HepG2 (cell line): ENCODE measurements at regions not wholly inside any gene's neighbourhood (a gene's known extent, or its start where the extent isn't known, plus 50 kb on each side); places are given as distances from the start of the nearest gene placed in this dataset.

Experiments used
- ATAC-seq: fragments of 200-7000 bp; cut with Tn5 transposase; 3 replicates; pipeline ENCODE4 v1.9.1; 2020; ENCODE audit warnings: mild to moderate bottlenecking, moderate library complexity
- BruUV-seq: library from RNA; stranded (reverse); fragments of 400-500 nt; replicated peaks from 2 replicates; lab custom pipeline; 2021; lab: Mats Ljungman, UMichigan
- CTCF ChIA-PET: fragments of 300-600 bp; formaldehyde crosslinking; extraction: SDS; loops from one replicate; lab custom pipeline; 2021; ENCODE audit warnings: low total read pairs, inconsistent platforms, low intra/inter-chr PET ratio; lab: Yijun Ruan, JAX
- POLR2A ChIA-PET: fragments of 350-600 bp; sonication (Branson Sonifier 250); formaldehyde crosslinking; loops from one replicate; lab custom pipeline; 2020; ENCODE audit warnings: antibody characterized with exemption, inconsistent platforms; lab: Yijun Ruan, JAX
- DNase-seq: peaks from one replicate; pipeline ENCODE4 v3.0.0-alpha.2; 2015; ENCODE audit warnings: low spot score
- FAIRE-seq: peaks from 3 replicates; lab custom pipeline; 2011; peaks lifted over from hg19 to GRCh38; lab: Jason Lieb, UNC
- H2AFZ ChIP-seq: one replicate; pipeline ENCODE4 v1.6.1; 2011; ENCODE audit warnings: low read length, inconsistent platforms
- H3K27ac ChIP-seq: fragments of 300-600 bp; 3 replicates; pipeline ENCODE4 v1.8.0; 2011; ENCODE audit warnings: mixed run types, mild to moderate bottlenecking, mixed read lengths, low read length, inconsistent platforms; ENCODE audit not compliant: insufficient read depth; ENCODE audit errors: extremely low read length
- H3K27me3 ChIP-seq, 2 experiments: fragments of 200-600 bp in 1 of 2; 2 replicates in 1 of 2; 3 replicates in 1 of 2; pipeline versions ENCODE4 v1.6.0 to v1.8.0; 2011; ENCODE audit warnings: low read length in 2 of 2, mild to moderate bottlenecking in 2 of 2, moderate library complexity in 2 of 2, inconsistent platforms in 1 of 2; ENCODE audit not compliant: insufficient read depth in 2 of 2, control insufficient read depth in 1 of 2
- H3K36me3 ChIP-seq, 2 experiments: fragments of 200-600 bp in 1 of 2; replicated peaks in 1 of 2; 2 replicates in 1 of 2; 3 replicates in 1 of 2; pipeline versions ENCODE4 v1.5.1 to v1.8.0; 2011; ENCODE audit warnings: low read length in 2 of 2, inconsistent platforms in 1 of 2; ENCODE audit not compliant: insufficient read depth in 2 of 2, control insufficient read depth in 1 of 2
- H3K4me1 ChIP-seq: 2 replicates; pipeline ENCODE4 v1.5.1; 2012; ENCODE audit warnings: low read length, inconsistent platforms; ENCODE audit not compliant: insufficient read depth
- H3K4me2 ChIP-seq: 2 replicates; pipeline ENCODE4 v1.6.0; 2011; ENCODE audit warnings: low read depth, low read length, inconsistent platforms
- H3K4me3 ChIP-seq, 3 experiments: fragments of 200-600 bp in 1 of 3; sonication (generic), shearing (Covaris generic) in 1 of 3; replicated peaks in 1 of 3; 2 replicates each; pipeline ENCODE4 v1.5.1; 2011 to 2016; ENCODE audit warnings: low read length in 3 of 3, inconsistent platforms in 2 of 3, low read depth in 2 of 3, mild to moderate bottlenecking in 2 of 3, control low read depth in 1 of 3, mixed read lengths in 1 of 3; ENCODE audit not compliant: insufficient read depth in 1 of 3
- H3K79me2 ChIP-seq: one replicate; pipeline ENCODE4 v1.6.1; 2011; ENCODE audit warnings: low read length, inconsistent platforms; ENCODE audit not compliant: insufficient read depth
- H3K9ac ChIP-seq: 2 replicates; pipeline ENCODE4 v1.6.0; 2011; ENCODE audit warnings: mild to moderate bottlenecking, low read depth, low read length, inconsistent platforms; ENCODE audit not compliant: insufficient read depth
- H3K9me3 ChIP-seq: 2 replicates; pipeline ENCODE4 v1.5.1; 2012; ENCODE audit warnings: mild to moderate bottlenecking, low read length
- H4K20me1 ChIP-seq: 2 replicates; pipeline ENCODE4 v1.6.0; 2011; ENCODE audit warnings: inconsistent platforms, mild to moderate bottlenecking, low read length, moderate library complexity; ENCODE audit not compliant: insufficient read depth
- CENPT ChIP-seq: sonication (generic); formaldehyde crosslinking; IDR thresholded peaks from 2 replicates; pipeline ENCODE4 v1.8.0; 2022; ENCODE audit warnings: low read depth, mild to moderate bottlenecking, moderate library complexity, missing genetic modification reagents
- DNMT3B ChIP-seq: conservative IDR thresholded peaks from 2 replicates; pipeline ENCODE4 v1.6.1; 2016; ENCODE audit warnings: missing biosample characterization, control low read depth
- NFATC3 ChIP-seq: sonication (generic); formaldehyde crosslinking; IDR thresholded peaks from 2 replicates; pipeline ENCODE4 v1.5.1; 2020; ENCODE audit warnings: mild to moderate bottlenecking, missing genetic modification reagents
- NFIC ChIP-seq: IDR thresholded peaks from 2 replicates; pipeline ENCODE4 v1.6.1; 2012; ENCODE audit warnings: mild to moderate bottlenecking, low read length, inconsistent platforms
- NONO ChIP-seq, 2 experiments: fragments of 450-650 bp in 1 of 2; sonication (generic) in 1 of 2; formaldehyde crosslinking in 1 of 2; IDR thresholded peaks in 1 of 2; conservative IDR thresholded peaks in 1 of 2; 2 replicates each; pipeline versions ENCODE4 v1.6.1 to v1.8.0; 2017 to 2022; ENCODE audit warnings: mild to moderate bottlenecking in 1 of 2, missing genetic modification reagents in 1 of 2, moderate library complexity in 1 of 2
- PAF1 ChIP-seq: IDR thresholded peaks from 2 replicates; pipeline ENCODE4 v1.6.1; 2016; ENCODE audit warnings: missing genetic modification reagents, missing compliant biosample characterization
- RFXAP ChIP-seq: sonication (generic); formaldehyde crosslinking; IDR thresholded peaks from 2 replicates; pipeline ENCODE4 v1.4.0; 2020; ENCODE audit warnings: missing genetic modification reagents, borderline replicate concordance
- SP5 ChIP-seq: IDR thresholded peaks from 2 replicates; pipeline ENCODE4 v1.6.1; 2016; ENCODE audit warnings: low read depth, borderline replicate concordance
- XRCC5 ChIP-seq: fragments of 200-400 bp; formaldehyde crosslinking; optimal IDR thresholded peaks from 2 replicates; pipeline ENCODE3; 2017; ENCODE audit warnings: mild to moderate bottlenecking, low read length
- ZFP1 ChIP-seq: IDR thresholded peaks from 2 replicates; pipeline ENCODE4 v1.6.1; 2016
- ZMYM3 ChIP-seq: sonication (generic); formaldehyde crosslinking; IDR thresholded peaks from 2 replicates; pipeline ENCODE4 v1.5.1; 2020; ENCODE audit warnings: mild to moderate bottlenecking, missing genetic modification reagents
- ZNF274 ChIP-seq: sonication (generic); formaldehyde crosslinking; IDR thresholded peaks from 2 replicates; pipeline ENCODE4 v1.5.1; 2020; ENCODE audit warnings: mild to moderate bottlenecking, missing genetic modification reagents
- ZNF460 ChIP-seq: sonication (generic); formaldehyde crosslinking; IDR thresholded peaks from 2 replicates; pipeline ENCODE4 v1.5.1; 2020; ENCODE audit warnings: missing genetic modification reagents, mild to moderate bottlenecking, borderline replicate concordance
- ZNF496 ChIP-seq: sonication (generic); formaldehyde crosslinking; IDR thresholded peaks from 2 replicates; pipeline ENCODE4 v1.8.1; 2023; ENCODE audit warnings: mild to moderate bottlenecking, moderate library complexity, missing genetic modification reagents; ENCODE audit not compliant: insufficient replicate concordance
- ZNF572 ChIP-seq: sonication (generic); formaldehyde crosslinking; IDR thresholded peaks from 2 replicates; pipeline ENCODE4 v1.5.1; 2020; ENCODE audit warnings: mild to moderate bottlenecking, missing genetic modification reagents
- ZNF672 ChIP-seq: sonication (generic); formaldehyde crosslinking; IDR thresholded peaks from 2 replicates; pipeline ENCODE4 v1.8.1; 2022; ENCODE audit warnings: missing genetic modification reagents
- ZNF75D ChIP-seq: sonication (generic); formaldehyde crosslinking; IDR thresholded peaks from 2 replicates; pipeline ENCODE4 v1.8.1; 2023; ENCODE audit warnings: missing genetic modification reagents, mild to moderate bottlenecking, borderline replicate concordance
- WGBS: methylation state at CpG from one replicate; pipeline ENCODE4 v1.1.6; 2017; ENCODE audit warnings: low lambda C conversion rate; 5-methylcytosine and 5-hydroxymethylcytosine counted together
- in situ Hi-C: cut with HindIII; loops from 2 replicates; pipeline ENCODE4 v1.10.0; 2017; ENCODE audit warnings: low pct_unique_long_range_greater_than_20kb; ENCODE audit not compliant: extremely low pct_ligation_motif_present
- intact Hi-C: fragments of 100-400 bp; cut with micrococcal nuclease; formaldehyde crosslinking; loops from one replicate; pipeline ENCODE4 v1.10.0; 2022; ENCODE audit not compliant: unreplicated experiment
- TF ChIP-seq, protein P1 (sequence below): sonication (generic); formaldehyde crosslinking; IDR thresholded peaks from 2 replicates; pipeline ENCODE4 v1.5.0; 2020; ENCODE audit warnings: mild to moderate bottlenecking, low read depth, missing genetic modification reagents, borderline replicate concordance
- TF ChIP-seq, protein P2 (sequence below): IDR thresholded peaks from 2 replicates; pipeline ENCODE4 v1.6.1; 2016
- TF ChIP-seq, protein P3 (sequence below): sonication (generic); formaldehyde crosslinking; IDR thresholded peaks from 2 replicates; pipeline ENCODE4 v1.5.1; 2020; ENCODE audit warnings: mild to moderate bottlenecking, missing genetic modification reagents, moderate library complexity

DNA sequence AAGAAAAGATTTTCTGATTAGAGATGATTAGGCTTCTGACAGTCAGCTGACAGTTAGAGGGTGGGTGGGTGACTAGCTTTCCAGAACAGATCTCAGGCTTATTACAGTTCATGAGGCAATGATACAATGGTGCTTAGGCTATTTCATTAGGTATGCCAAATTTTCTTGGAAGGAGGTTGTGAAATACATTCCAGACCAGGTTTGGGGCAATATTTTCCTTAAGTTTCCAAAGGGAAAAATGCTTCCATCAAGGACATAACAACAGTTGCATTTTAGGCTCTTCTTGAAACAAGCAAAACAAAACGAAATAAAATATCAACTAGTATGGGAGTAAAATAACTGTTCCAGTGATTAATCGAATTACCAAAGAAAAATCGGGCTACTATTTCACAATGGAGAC, 59.3 kb upstream of the CNTN1 start:
- ChIA-PET POLR2A (no interaction called here), CTCF (no interaction called here)
- Histone ChIP-seq H3K36me3 (no peaks in the 10 kb centered on the region), H4K20me1 (no peaks in the 10 kb centered on the region), H3K27me3 (no peaks in the 10 kb centered on the region), H3K9ac (no peak overlapping the region), H3K4me1 (no peaks in the 10 kb centered on the region), H3K27ac (no peak overlapping the region), H3K4me3 (no peak overlapping the region), H3K79me2 (no peaks in the 10 kb centered on the region), H3K9me3 (no peaks in the 10 kb centered on the region; the same call in 1 of the 2 replicates), H3K4me2 (no peak overlapping the region), H2AFZ (no peak overlapping the region)
- intact Hi-C loops (no loop called here), in situ Hi-C loops (no loop called here)
- ATAC-seq (no peak), FAIRE-seq (no peak), DNase-seq (no peak)
- 2% methylated on average over 3 of the region's 3 CpGs for WGBS
- TF ChIP-seq NFATC3 (CRISPR knock-in tag): no peak
- TF ChIP-seq ZNF274: no peak
- no peak for TF ChIP-seq ZNF460 (CRISPR knock-in tag)
- TF ChIP-seq, protein P1, sequence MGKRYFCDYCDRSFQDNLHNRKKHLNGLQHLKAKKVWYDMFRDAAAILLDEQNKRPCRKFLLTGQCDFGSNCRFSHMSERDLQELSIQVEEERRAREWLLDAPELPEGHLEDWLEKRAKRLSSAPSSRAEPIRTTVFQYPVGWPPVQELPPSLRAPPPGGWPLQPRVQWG (CRISPR knock-in tag): no peak
- TF ChIP-seq SP5 (CRISPR knock-in tag): no peak
- no peak for TF ChIP-seq ZNF672 (CRISPR knock-in tag)
- no peak for TF ChIP-seq RFXAP (CRISPR knock-in tag)
- no peak for TF ChIP-seq DNMT3B
- TF ChIP-seq PAF1 (CRISPR knock-in tag): no peak
- TF ChIP-seq, protein P2, sequence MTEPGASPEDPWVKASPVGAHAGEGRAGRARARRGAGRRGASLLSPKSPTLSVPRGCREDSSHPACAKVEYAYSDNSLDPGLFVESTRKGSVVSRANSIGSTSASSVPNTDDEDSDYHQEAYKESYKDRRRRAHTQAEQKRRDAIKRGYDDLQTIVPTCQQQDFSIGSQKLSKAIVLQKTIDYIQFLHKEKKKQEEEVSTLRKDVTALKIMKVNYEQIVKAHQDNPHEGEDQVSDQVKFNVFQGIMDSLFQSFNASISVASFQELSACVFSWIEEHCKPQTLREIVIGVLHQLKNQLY (CRISPR knock-in tag): no peak
- TF ChIP-seq ZNF572 (CRISPR knock-in tag): no peak
- no peak for TF ChIP-seq CENPT (CRISPR knock-in tag)
- no peak for TF ChIP-seq NFIC
- TF ChIP-seq ZMYM3 (CRISPR knock-in tag): no peak
- no peak for TF ChIP-seq XRCC5
- TF ChIP-seq ZFP1 (CRISPR knock-in tag): no peak
- TF ChIP-seq ZNF75D (CRISPR knock-in tag): no peak
- no peak for TF ChIP-seq ZNF496
- no peak for TF ChIP-seq NONO (IDR thresholded peaks at IDR 0.05)
- no peak for TF ChIP-seq NONO (CRISPR knock-in tag; conservative IDR thresholded peaks at IDR 0.05)
- TF ChIP-seq, protein P3, sequence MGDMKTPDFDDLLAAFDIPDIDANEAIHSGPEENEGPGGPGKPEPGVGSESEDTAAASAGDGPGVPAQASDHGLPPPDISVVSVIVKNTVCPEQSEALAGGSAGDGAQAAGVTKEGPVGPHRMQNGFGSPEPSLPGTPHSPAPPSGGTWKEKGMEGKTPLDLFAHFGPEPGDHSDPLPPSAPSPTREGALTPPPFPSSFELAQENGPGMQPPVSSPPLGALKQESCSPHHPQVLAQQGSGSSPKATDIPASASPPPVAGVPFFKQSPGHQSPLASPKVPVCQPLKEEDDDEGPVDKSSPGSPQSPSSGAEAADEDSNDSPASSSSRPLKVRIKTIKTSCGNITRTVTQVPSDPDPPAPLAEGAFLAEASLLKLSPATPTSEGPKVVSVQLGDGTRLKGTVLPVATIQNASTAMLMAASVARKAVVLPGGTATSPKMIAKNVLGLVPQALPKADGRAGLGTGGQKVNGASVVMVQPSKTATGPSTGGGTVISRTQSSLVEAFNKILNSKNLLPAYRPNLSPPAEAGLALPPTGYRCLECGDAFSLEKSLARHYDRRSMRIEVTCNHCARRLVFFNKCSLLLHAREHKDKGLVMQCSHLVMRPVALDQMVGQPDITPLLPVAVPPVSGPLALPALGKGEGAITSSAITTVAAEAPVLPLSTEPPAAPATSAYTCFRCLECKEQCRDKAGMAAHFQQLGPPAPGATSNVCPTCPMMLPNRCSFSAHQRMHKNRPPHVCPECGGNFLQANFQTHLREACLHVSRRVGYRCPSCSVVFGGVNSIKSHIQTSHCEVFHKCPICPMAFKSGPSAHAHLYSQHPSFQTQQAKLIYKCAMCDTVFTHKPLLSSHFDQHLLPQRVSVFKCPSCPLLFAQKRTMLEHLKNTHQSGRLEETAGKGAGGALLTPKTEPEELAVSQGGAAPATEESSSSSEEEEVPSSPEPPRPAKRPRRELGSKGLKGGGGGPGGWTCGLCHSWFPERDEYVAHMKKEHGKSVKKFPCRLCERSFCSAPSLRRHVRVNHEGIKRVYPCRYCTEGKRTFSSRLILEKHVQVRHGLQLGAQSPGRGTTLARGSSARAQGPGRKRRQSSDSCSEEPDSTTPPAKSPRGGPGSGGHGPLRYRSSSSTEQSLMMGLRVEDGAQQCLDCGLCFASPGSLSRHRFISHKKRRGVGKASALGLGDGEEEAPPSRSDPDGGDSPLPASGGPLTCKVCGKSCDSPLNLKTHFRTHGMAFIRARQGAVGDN (CRISPR knock-in tag): no peak
- no TSS peak for BruUV-seq
